ENCODE measurements at regions not wholly inside any gene's neighbourhood (a gene's known extent, or its start where the extent isn't known, plus 50 kb on each side); places are given as distances from the start of the nearest gene placed in this dataset.

DNA sequence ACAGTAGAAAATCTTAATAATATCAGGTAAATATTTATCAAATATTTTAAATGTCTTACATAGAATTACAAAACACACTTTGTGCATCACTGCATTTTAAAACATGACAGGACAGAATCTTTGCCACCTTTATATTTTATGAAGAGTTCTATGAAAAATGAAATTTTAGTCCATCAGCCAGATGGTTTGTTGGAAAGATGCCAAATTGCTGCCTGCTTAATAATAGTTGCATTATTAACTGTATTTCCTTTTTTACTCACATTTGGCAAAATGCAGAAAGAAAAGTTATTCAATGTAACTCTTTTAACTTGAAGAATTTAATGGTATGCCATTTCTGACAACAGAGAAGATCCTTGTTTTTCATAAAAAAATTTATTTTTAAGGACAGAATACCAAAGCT, 1271.6 kb downstream of the NSUN3 start (continued):
- TF ChIP-seq, protein P1, sequence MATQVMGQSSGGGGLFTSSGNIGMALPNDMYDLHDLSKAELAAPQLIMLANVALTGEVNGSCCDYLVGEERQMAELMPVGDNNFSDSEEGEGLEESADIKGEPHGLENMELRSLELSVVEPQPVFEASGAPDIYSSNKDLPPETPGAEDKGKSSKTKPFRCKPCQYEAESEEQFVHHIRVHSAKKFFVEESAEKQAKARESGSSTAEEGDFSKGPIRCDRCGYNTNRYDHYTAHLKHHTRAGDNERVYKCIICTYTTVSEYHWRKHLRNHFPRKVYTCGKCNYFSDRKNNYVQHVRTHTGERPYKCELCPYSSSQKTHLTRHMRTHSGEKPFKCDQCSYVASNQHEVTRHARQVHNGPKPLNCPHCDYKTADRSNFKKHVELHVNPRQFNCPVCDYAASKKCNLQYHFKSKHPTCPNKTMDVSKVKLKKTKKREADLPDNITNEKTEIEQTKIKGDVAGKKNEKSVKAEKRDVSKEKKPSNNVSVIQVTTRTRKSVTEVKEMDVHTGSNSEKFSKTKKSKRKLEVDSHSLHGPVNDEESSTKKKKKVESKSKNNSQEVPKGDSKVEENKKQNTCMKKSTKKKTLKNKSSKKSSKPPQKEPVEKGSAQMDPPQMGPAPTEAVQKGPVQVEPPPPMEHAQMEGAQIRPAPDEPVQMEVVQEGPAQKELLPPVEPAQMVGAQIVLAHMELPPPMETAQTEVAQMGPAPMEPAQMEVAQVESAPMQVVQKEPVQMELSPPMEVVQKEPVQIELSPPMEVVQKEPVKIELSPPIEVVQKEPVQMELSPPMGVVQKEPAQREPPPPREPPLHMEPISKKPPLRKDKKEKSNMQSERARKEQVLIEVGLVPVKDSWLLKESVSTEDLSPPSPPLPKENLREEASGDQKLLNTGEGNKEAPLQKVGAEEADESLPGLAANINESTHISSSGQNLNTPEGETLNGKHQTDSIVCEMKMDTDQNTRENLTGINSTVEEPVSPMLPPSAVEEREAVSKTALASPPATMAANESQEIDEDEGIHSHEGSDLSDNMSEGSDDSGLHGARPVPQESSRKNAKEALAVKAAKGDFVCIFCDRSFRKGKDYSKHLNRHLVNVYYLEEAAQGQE (IDR thresholded peaks at IDR 0.05; ENCODE audit: low read depth), result no peak
- TF ChIP-seq SP1 (IDR thresholded peaks at IDR 0.05; ENCODE audit: low read depth), result no peak
- TF ChIP-seq SIN3A (IDR thresholded peaks at IDR 0.05; ENCODE audit: low read depth), result no peak
- TF ChIP-seq, protein P2, sequence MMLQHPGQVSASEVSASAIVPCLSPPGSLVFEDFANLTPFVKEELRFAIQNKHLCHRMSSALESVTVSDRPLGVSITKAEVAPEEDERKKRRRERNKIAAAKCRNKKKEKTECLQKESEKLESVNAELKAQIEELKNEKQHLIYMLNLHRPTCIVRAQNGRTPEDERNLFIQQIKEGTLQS (IDR thresholded peaks at IDR 0.05), result no peak

DNA sequence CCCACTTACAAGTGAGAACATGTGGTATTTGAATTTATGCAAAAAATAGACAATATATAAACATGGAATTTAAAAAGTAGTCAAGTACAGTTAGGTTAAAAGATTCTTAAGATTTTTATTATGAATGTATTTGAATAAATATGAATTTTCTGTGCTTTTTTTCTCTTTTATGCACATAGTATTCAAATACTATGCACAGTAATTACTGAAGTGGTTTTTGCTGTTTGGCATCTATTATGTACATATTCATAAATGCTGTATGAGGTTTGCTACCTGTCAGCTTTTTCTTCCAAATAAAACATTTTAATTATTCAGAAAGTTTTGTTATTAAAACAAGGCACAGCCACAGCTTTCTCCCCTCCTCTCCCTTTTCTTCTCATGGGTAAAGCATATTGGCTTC, 1272.7 kb downstream of the NSUN3 start:
- RAD21 ChIA-PET (ENCODE audit: low non-redundant PET in 1 of 2, low total read pairs in 2 of 2, uncharacterized antibody in 2 of 2, unreplicated experiment in 2 of 2), result no interaction called here
- Histone ChIP-seq H3K79me2 (ENCODE audit: insufficient read depth, low read length) (no peaks in the 10 kb centered on the region), H3K9me3 (ENCODE audit: control insufficient read depth in 1 of 2, insufficient read depth in 1 of 2, low read depth in 1 of 2, low read length in 2 of 2) (peaks cover 4 to 5% of the 10 kb centered on the region in 2 experiments; a peak in 2 of 4 replicates), H3K27ac (ENCODE audit: low read depth, low read length) (no peak overlapping the region), H3K4me3 (replicated peaks in 1 of 2; ENCODE audit: low read depth in 1 of 2, low read length in 2 of 2) (no peak overlapping the region), H2AFZ (ENCODE audit: low read depth, low read length, poor library complexity, severe bottlenecking) (no peak overlapping the region), H3K27me3 (ENCODE audit: insufficient read depth, low read length) (no peaks in the 10 kb centered on the region), H3K9ac (ENCODE audit: low read length) (no peak overlapping the region), H3K9me2 (ENCODE audit: insufficient read depth) (no peaks in the 10 kb centered on the region), H3K4me1 (ENCODE audit: control insufficient read depth in 1 of 2, insufficient read depth in 2 of 2, low read length in 2 of 2) (no peaks in the 10 kb centered on the region), H3K36me3 (ENCODE audit: control insufficient read depth in 1 of 2, insufficient read depth in 2 of 2, low read length in 2 of 2) (no peaks in the 10 kb centered on the region), H3K4me2 (ENCODE audit: low read length) (no peak overlapping the region), H4K20me1 (ENCODE audit: insufficient read depth) (no peaks in the 10 kb centered on the region)
- POLR2A ChIA-PET, result no interaction called here
- CTCF ChIA-PET, result no interaction called here
- TF ChIP-seq TCF7L2 (IDR thresholded peaks at IDR 0.05; ENCODE audit: borderline replicate concordance, extremely low read depth, insufficient read depth, insufficient read length) (no peak), POLR2AphosphoS5 (IDR thresholded peaks at IDR 0.05; ENCODE audit: low read depth, low read length) (no peak), SIN3A (IDR thresholded peaks at IDR 0.05; ENCODE audit: low read depth) (no peak), JUND (IDR thresholded peaks at IDR 0.05) (no peak), EZH2 (IDR thresholded peaks at IDR 0.05) (no peak), RAD21 (IDR thresholded peaks at IDR 0.05; ENCODE audit: low read depth) (no peak), ELF1 (IDR thresholded peaks at IDR 0.05; ENCODE audit: borderline replicate concordance, low read depth) (no peak), SP1 (IDR thresholded peaks at IDR 0.05; ENCODE audit: low read depth) (no peak), CBX3 (IDR thresholded peaks at IDR 0.05; ENCODE audit: low read depth) (no peak), FOSL1 (IDR thresholded peaks at IDR 0.05; ENCODE audit: low read depth) (no peak), EZH2phosphoT487 (IDR thresholded peaks at IDR 0.05; ENCODE audit: borderline replicate concordance) (no peak), YY1 (IDR thresholded peaks at IDR 0.05; ENCODE audit: extremely low read depth, insufficient replicate concordance, low read depth, low read length) (no peak), CEBPB (IDR thresholded peaks at IDR 0.05; ENCODE audit: low read depth) (no peak), ZFX (IDR thresholded peaks at IDR 0.05) (no peak)
- TF ChIP-seq, protein P2 (IDR thresholded peaks at IDR 0.05), result no peak
- TF ChIP-seq, protein P3, sequence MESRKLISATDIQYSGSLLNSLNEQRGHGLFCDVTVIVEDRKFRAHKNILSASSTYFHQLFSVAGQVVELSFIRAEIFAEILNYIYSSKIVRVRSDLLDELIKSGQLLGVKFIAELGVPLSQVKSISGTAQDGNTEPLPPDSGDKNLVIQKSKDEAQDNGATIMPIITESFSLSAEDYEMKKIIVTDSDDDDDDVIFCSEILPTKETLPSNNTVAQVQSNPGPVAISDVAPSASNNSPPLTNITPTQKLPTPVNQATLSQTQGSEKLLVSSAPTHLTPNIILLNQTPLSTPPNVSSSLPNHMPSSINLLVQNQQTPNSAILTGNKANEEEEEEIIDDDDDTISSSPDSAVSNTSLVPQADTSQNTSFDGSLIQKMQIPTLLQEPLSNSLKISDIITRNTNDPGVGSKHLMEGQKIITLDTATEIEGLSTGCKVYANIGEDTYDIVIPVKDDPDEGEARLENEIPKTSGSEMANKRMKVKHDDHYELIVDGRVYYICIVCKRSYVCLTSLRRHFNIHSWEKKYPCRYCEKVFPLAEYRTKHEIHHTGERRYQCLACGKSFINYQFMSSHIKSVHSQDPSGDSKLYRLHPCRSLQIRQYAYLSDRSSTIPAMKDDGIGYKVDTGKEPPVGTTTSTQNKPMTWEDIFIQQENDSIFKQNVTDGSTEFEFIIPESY (IDR thresholded peaks at IDR 0.05; ENCODE audit: extremely low read depth, insufficient replicate concordance, low read length), result no peak
- TF ChIP-seq, protein P4, sequence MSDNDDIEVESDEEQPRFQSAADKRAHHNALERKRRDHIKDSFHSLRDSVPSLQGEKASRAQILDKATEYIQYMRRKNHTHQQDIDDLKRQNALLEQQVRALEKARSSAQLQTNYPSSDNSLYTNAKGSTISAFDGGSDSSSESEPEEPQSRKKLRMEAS (IDR thresholded peaks at IDR 0.05), result no peak
- intact Hi-C loops (cut with micrococcal nuclease), result no loop called here
- ATAC-seq (no peak), DNase-seq (ENCODE audit: low read depth, low spot score) (no peak)
- BruUV-seq (replicated peaks), result no TSS peak
